ENCODE measurements at regions not wholly inside any gene's neighbourhood (a gene's known extent, or its start where the extent isn't known, plus 50 kb on each side); places are given as distances from the start of the nearest gene placed in this dataset.
A peak's percentile ranks its signal among the peaks of the same experiment; 100 is the strongest.

DNA sequence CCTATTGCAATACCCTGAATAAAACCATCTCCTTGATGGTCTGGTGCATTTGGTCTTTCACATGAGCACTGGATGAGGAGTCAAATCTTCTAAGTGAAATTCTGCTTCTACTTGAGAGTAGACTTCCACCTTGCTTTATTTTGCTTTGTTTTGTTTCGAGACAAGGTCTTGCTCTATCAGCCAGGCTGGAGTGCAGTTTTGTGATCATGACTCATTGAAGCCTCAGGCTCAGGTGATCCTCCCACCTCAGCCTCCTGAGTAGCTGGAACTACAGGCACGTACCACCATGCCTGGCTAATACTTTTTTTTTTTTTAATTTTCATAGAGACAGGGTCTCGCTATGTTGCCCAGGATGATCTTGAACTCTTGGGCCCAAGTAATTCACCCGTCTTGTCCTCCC lies 65.8 kb upstream of the F3 start:
- Histone ChIP-seq H3K4ac (ENCODE audit: low read depth, low read length) (no peak overlapping the region), H3K27me3 (ENCODE audit: control insufficient read depth, insufficient read depth, low read length) (no peaks in the 10 kb centered on the region), H3K23ac (ENCODE audit: low read depth, low read length) (no peak overlapping the region), H3K4me2 (ENCODE audit: low read depth, low read length) (no peak overlapping the region), H3K9me1 (ENCODE audit: insufficient read depth, low read length) (peaks cover 21% of the 10 kb centered on the region), H3K79me1 (ENCODE audit: low read depth in 1 of 2, low read length in 2 of 2) (no peaks in the 10 kb centered on the region; a peak in 1 of 4 replicates), H2BK15ac (ENCODE audit: low read depth, low read length) (peak overlapping the region; percentile 81; the same call in 2 of the 3 replicates), H3K56ac (ENCODE audit: extremely low read depth, insufficient read depth, low read length) (no peak overlapping the region), H3K9me3 (ENCODE audit: control insufficient read depth, insufficient read depth, low read length) (0 out of 2 replicates have a peak, but pooled peaks cover 2% of the 10 kb centered on the region), H3K27ac (ENCODE audit: insufficient read depth, low read length) (no peak overlapping the region), H3K18ac (ENCODE audit: low read depth, low read length) (no peak overlapping the region), H3K9ac (ENCODE audit: low read depth, low read length) (no peak overlapping the region), H2AK5ac (ENCODE audit: low read depth, low read length) (peak overlapping the region; percentile 96), H4K5ac (ENCODE audit: low read depth, low read length) (no peak overlapping the region), H4K91ac (ENCODE audit: insufficient read depth, low read depth, low read length) (peak overlapping the region; percentile 87), H3K4me3 (ENCODE audit: insufficient read depth, low read depth, low read length) (no peak overlapping the region), H2BK120ac (ENCODE audit: low read depth, low read length) (peak overlapping the region; percentile 86; the same call in 1 of the 2 replicates), H2BK20ac (ENCODE audit: low read depth, low read length) (peak overlapping the region; percentile 93), H4K8ac (ENCODE audit: low read depth in 2 of 2, low read length in 2 of 2) (peak overlapping the region in 1 of 2 experiments; percentile 20; a peak in 1 of 4 replicates), H2AFZ (replicated peaks; ENCODE audit: low read length, poor library complexity) (no peak overlapping the region), H4K20me1 (ENCODE audit: insufficient read depth, low read length) (no peaks in the 10 kb centered on the region), H2BK5ac (ENCODE audit: low read depth, low read length, poor library complexity, severe bottlenecking) (no peak overlapping the region), H3K14ac (replicated peaks; ENCODE audit: low read depth, low read length) (peak overlapping the region; percentile 26; the same call in 1 of the 2 replicates), H3K36me3 (ENCODE audit: control insufficient read depth, insufficient read depth, low read length) (no peaks in the 10 kb centered on the region), H2AK9ac (replicated peaks; ENCODE audit: low read depth, low read length, poor library complexity) (no peak overlapping the region), H3K4me1 (ENCODE audit: control insufficient read depth, insufficient read depth, low read length) (peaks cover 23% of the 10 kb centered on the region)
- intact Hi-C loops (cut with micrococcal nuclease) = no loop called here
- ATAC-seq (ENCODE audit: low read depth) (no peak), DNase-seq (no peak)
- no peak for TF ChIP-seq RFX5 (IDR thresholded peaks at IDR 0.05; ENCODE audit: low read depth, low read length)
- no peak for TF ChIP-seq BHLHE40 (IDR thresholded peaks at IDR 0.05; ENCODE audit: low read depth, low read length)
- TF ChIP-seq, protein P1, sequence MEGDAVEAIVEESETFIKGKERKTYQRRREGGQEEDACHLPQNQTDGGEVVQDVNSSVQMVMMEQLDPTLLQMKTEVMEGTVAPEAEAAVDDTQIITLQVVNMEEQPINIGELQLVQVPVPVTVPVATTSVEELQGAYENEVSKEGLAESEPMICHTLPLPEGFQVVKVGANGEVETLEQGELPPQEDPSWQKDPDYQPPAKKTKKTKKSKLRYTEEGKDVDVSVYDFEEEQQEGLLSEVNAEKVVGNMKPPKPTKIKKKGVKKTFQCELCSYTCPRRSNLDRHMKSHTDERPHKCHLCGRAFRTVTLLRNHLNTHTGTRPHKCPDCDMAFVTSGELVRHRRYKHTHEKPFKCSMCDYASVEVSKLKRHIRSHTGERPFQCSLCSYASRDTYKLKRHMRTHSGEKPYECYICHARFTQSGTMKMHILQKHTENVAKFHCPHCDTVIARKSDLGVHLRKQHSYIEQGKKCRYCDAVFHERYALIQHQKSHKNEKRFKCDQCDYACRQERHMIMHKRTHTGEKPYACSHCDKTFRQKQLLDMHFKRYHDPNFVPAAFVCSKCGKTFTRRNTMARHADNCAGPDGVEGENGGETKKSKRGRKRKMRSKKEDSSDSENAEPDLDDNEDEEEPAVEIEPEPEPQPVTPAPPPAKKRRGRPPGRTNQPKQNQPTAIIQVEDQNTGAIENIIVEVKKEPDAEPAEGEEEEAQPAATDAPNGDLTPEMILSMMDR (conservative IDR thresholded peaks at IDR 0.05; ENCODE audit: low read depth, low read length) = no peak
- TF ChIP-seq CHD1 (IDR thresholded peaks at IDR 0.05; ENCODE audit: low read depth, low read length) = no peak
- no peak for TF ChIP-seq CEBPB (IDR thresholded peaks at IDR 0.05; ENCODE audit: low read depth, low read length)
- TF ChIP-seq, protein P2, sequence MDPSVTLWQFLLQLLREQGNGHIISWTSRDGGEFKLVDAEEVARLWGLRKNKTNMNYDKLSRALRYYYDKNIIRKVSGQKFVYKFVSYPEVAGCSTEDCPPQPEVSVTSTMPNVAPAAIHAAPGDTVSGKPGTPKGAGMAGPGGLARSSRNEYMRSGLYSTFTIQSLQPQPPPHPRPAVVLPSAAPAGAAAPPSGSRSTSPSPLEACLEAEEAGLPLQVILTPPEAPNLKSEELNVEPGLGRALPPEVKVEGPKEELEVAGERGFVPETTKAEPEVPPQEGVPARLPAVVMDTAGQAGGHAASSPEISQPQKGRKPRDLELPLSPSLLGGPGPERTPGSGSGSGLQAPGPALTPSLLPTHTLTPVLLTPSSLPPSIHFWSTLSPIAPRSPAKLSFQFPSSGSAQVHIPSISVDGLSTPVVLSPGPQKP (IDR thresholded peaks at IDR 0.05; ENCODE audit: borderline replicate concordance, low read depth, low read length) = no peak
- no peak for TF ChIP-seq MAZ (IDR thresholded peaks at IDR 0.05; ENCODE audit: borderline replicate concordance, low read depth, low read length)
- TF ChIP-seq MXI1 (IDR thresholded peaks at IDR 0.05; ENCODE audit: borderline replicate concordance, low read depth, low read length) = no peak
- no peak for TF ChIP-seq RCOR1 (IDR thresholded peaks at IDR 0.05; ENCODE audit: insufficient replicate concordance, low read length)
- no peak for TF ChIP-seq RAD21 (IDR thresholded peaks at IDR 0.05; ENCODE audit: low read length)
- dilution Hi-C loops (cut with HindIII; ENCODE audit: low sequenced_read_pairs, unreplicated experiment) = no loop called here
- WGBS, 2 experiments (ENCODE audit: extremely low coverage in 2 of 2, insufficient read length in 1 of 2) = 100% methylated on average over 2 of the region's 4 CpGs; no CpG with 5 or more reads in 1 of the 2 experiments
- in situ Hi-C loops (cut with MboI; ENCODE audit: low sequenced_read_pairs) = loop anchor here (5.0 kb wide), 1 partner anchor 65 kb away; the partner anchor contains the start of gene F3
- BruUV-seq (replicated peaks) = no TSS peak
- ChIA-PET POLR2A (ENCODE audit: unreplicated experiment) (interaction anchor here (2.1 kb wide), 1 partner anchor 65 kb away, joined by 8 read pairs; the partner anchor contains the start of gene F3), CTCF (interaction anchor here (1.6 kb wide), 1 partner anchor 9 kb away, joined by 4 read pairs; no protein-coding TSS in a partner anchor)
